Lower leg skin (tissue), 3 donors: ENCODE measurements at regions not wholly inside any gene's neighbourhood (a gene's known extent, or its start where the extent isn't known, plus 50 kb on each side); places are given as distances from the start of the nearest gene placed in this dataset.
"Not testable (repeated sequence)": the region's sequence is repeated elsewhere in the genome, so short reads cannot be mapped to it uniquely, and the experiment has no call there.

Source experiments
- CTCF ChIP-seq, 3 donors: fragments of 450-650 bp; IDR thresholded peaks; one replicate each; pipeline ENCODE4 v1.5.1; 2016; ENCODE audit warnings: antibody characterized with exemption in 3 of 3, mild to moderate bottlenecking in 3 of 3, moderate library complexity in 2 of 3
- POLR2A ChIP-seq, 2 donors: fragments of 450-650 bp; IDR thresholded peaks; one replicate each; pipeline ENCODE4 v1.6.1; 2016 to 2017; ENCODE audit warnings: antibody characterized with exemption in 2 of 2, mild to moderate bottlenecking in 1 of 2, moderate library complexity in 1 of 2

- not testable (repeated sequence) for TF ChIP-seq CTCF, POLR2A (IDR thresholded peaks at IDR 0.05)
Observed at GRCh38 chr16:21516705-21517040, 82.7 kb upstream of the METTL9 start.
